IMR-90 (cell line): ENCODE measurements at regions not wholly inside any gene's neighbourhood (a gene's known extent, or its start where the extent isn't known, plus 50 kb on each side); places are given as distances from the start of the nearest gene placed in this dataset.

Experiments used
- ATAC-seq: fragments of 200-7000 bp; cut with Tn5 transposase; 2 replicates; pipeline ENCODE4 v1.9.1; 2020; ENCODE audit warnings: low read depth, mild to moderate bottlenecking, moderate library complexity
- BruUV-seq: library from RNA; stranded (reverse); fragments of 400-500 nt; replicated peaks from 2 replicates; lab custom pipeline; 2021; lab: Mats Ljungman, UMichigan
- CTCF ChIA-PET: fragments of 300-600 bp; formaldehyde crosslinking; extraction: SDS; loops from one replicate; lab custom pipeline; 2021; ENCODE audit warnings: antibody characterized with exemption; lab: Yijun Ruan, JAX
- POLR2A ChIA-PET: fragments of 300-600 bp; sonication (Branson Sonifier 250); formaldehyde crosslinking; loops from one replicate; lab custom pipeline; 2022; ENCODE audit warnings: antibody characterized with exemption; ENCODE audit not compliant: unreplicated experiment; lab: Charles Lee
- DNase-seq: peaks from one replicate; pipeline ENCODE4 v3.0.0; 2013
- H2AFZ ChIP-seq: replicated peaks from 2 replicates; pipeline ENCODE3; 2013; ENCODE audit warnings: low read length, mild to moderate bottlenecking; ENCODE audit not compliant: poor library complexity
- H2AK5ac ChIP-seq: 2 replicates; pipeline ENCODE4 v1.6.1; 2013; ENCODE audit warnings: low read depth, low read length, inconsistent platforms
- H2AK9ac ChIP-seq: replicated peaks from 2 replicates; pipeline ENCODE3; 2013; ENCODE audit warnings: mild to moderate bottlenecking, low read depth, low read length, moderate library complexity; ENCODE audit not compliant: poor library complexity
- H2BK120ac ChIP-seq: 2 replicates; pipeline ENCODE4 v1.6.1; 2013; ENCODE audit warnings: low read depth, low read length, inconsistent platforms
- H2BK15ac ChIP-seq: 3 replicates; pipeline ENCODE4 v1.6.1; 2013; ENCODE audit warnings: low read depth, low read length, inconsistent platforms
- H2BK20ac ChIP-seq: 2 replicates; pipeline ENCODE4 v1.6.1; 2013; ENCODE audit warnings: low read depth, mild to moderate bottlenecking, inconsistent platforms, low read length, moderate library complexity
- H2BK5ac ChIP-seq: 2 replicates; pipeline ENCODE4 v1.6.1; 2013; ENCODE audit warnings: mild to moderate bottlenecking, low read depth, low read length, inconsistent platforms; ENCODE audit not compliant: poor library complexity, severe bottlenecking
- H3K14ac ChIP-seq: replicated peaks from 2 replicates; pipeline ENCODE4 v1.6.1; 2013; ENCODE audit warnings: low read depth, low read length, inconsistent platforms
- H3K18ac ChIP-seq: 2 replicates; pipeline ENCODE4 v1.6.1; 2013; ENCODE audit warnings: low read depth, low read length, control low read depth
- H3K23ac ChIP-seq: 2 replicates; pipeline ENCODE4 v1.6.1; 2013; ENCODE audit warnings: low read depth, low read length, inconsistent platforms
- H3K27ac ChIP-seq: 2 replicates; pipeline ENCODE4 v1.5.1; 2013; ENCODE audit warnings: mild to moderate bottlenecking, control low read depth, low read length; ENCODE audit not compliant: insufficient read depth
- H3K27me3 ChIP-seq: 2 replicates; pipeline ENCODE4 v1.6.1; 2013; ENCODE audit warnings: low read length; ENCODE audit not compliant: control insufficient read depth, insufficient read depth
- H3K36me3 ChIP-seq: 2 replicates; pipeline ENCODE4 v1.6.1; 2013; ENCODE audit warnings: low read length, mixed read lengths; ENCODE audit not compliant: control insufficient read depth, insufficient read depth
- H3K4ac ChIP-seq: 2 replicates; pipeline ENCODE4 v1.6.1; 2013; ENCODE audit warnings: low read depth, low read length, inconsistent platforms
- H3K4me1 ChIP-seq: 2 replicates; pipeline ENCODE4 v1.6.1; 2013; ENCODE audit warnings: low read length, mixed read lengths; ENCODE audit not compliant: control insufficient read depth, insufficient read depth
- H3K4me2 ChIP-seq: 2 replicates; pipeline ENCODE4 v1.6.1; 2013; ENCODE audit warnings: low read depth, mild to moderate bottlenecking, control low read depth, low read length, moderate library complexity
- H3K4me3 ChIP-seq: 2 replicates; pipeline ENCODE4 v1.5.1; 2013; ENCODE audit warnings: low read depth, mild to moderate bottlenecking, control low read depth, low read length, moderate library complexity; ENCODE audit not compliant: insufficient read depth
- H3K56ac ChIP-seq: 2 replicates; pipeline ENCODE4 v1.6.1; 2013; ENCODE audit warnings: low read length, inconsistent platforms; ENCODE audit not compliant: insufficient read depth; ENCODE audit errors: extremely low read depth
- H3K79me1 ChIP-seq, 2 experiments: 2 replicates each; pipeline ENCODE4 v1.6.1; 2013; ENCODE audit warnings: low read length in 2 of 2, inconsistent platforms in 1 of 2, low read depth in 1 of 2
- H3K9ac ChIP-seq: 2 replicates; pipeline ENCODE4 v1.6.1; 2013; ENCODE audit warnings: low read depth, low read length, control low read depth
- H3K9me1 ChIP-seq: 2 replicates; pipeline ENCODE4 v1.6.1; 2013; ENCODE audit warnings: low read length, inconsistent platforms; ENCODE audit not compliant: insufficient read depth
- H3K9me3 ChIP-seq: 2 replicates; pipeline ENCODE4 v1.6.1; 2013; ENCODE audit warnings: low read length; ENCODE audit not compliant: control insufficient read depth, insufficient read depth
- H4K20me1 ChIP-seq: 2 replicates; pipeline ENCODE4 v1.6.1; 2013; ENCODE audit warnings: low read length, inconsistent platforms; ENCODE audit not compliant: insufficient read depth
- H4K5ac ChIP-seq: 2 replicates; pipeline ENCODE4 v1.6.1; 2013; ENCODE audit warnings: mild to moderate bottlenecking, low read depth, low read length, control low read depth
- H4K8ac ChIP-seq, 2 experiments: 2 replicates each; pipeline ENCODE4 v1.6.1; 2013; ENCODE audit warnings: low read depth in 2 of 2, low read length in 2 of 2, control low read depth in 1 of 2, inconsistent platforms in 1 of 2
- H4K91ac ChIP-seq: 2 replicates; pipeline ENCODE4 v1.6.1; 2013; ENCODE audit warnings: low read depth, low read length, inconsistent platforms; ENCODE audit not compliant: insufficient read depth
- CHD1 ChIP-seq: IDR thresholded peaks from 2 replicates; pipeline ENCODE4 v1.6.1; 2012; ENCODE audit warnings: low read depth, low read length, improper control_type of control experiment
- FOS ChIP-seq: fragments of 150-350 bp; IDR thresholded peaks from 2 replicates; pipeline ENCODE4 v1.6.1; 2016; ENCODE audit warnings: low read depth, low read length
- MAFK ChIP-seq: IDR thresholded peaks from 2 replicates; pipeline ENCODE4 v1.6.1; 2012; ENCODE audit warnings: low read depth, low read length, improper control_type of control experiment
- POLR2A ChIP-seq: IDR thresholded peaks from 2 replicates; pipeline ENCODE4 v1.6.1; 2012; ENCODE audit warnings: mild to moderate bottlenecking, low read depth, low read length
- RAD21 ChIP-seq: IDR thresholded peaks from 2 replicates; pipeline ENCODE4 v1.6.1; 2012; ENCODE audit warnings: low read length, improper control_type of control experiment
- WGBS, 2 experiments: methylation state at CpG; one replicate each; pipeline versions ENCODE4 v1.1.5 to v1.1.7; 2013; ENCODE audit warnings: missing lambda C conversion rate in 2 of 2; ENCODE audit not compliant: insufficient read length in 1 of 2; ENCODE audit errors: extremely low coverage in 2 of 2; 5-methylcytosine and 5-hydroxymethylcytosine counted together
- dilution Hi-C: fragments of 300-500 bp; cut with HindIII; formaldehyde crosslinking; loops from one replicate; pipeline ENCODE4 v1.14.3; 2018; ENCODE audit warnings: low sequenced_read_pairs; ENCODE audit not compliant: unreplicated experiment
- in situ Hi-C: fragments of 300-500 bp; cut with MboI; formaldehyde crosslinking; loops from 3 replicates; pipeline ENCODE4 v1.14.3; 2019; ENCODE audit warnings: low sequenced_read_pairs, inconsistent platforms, mixed read lengths
- intact Hi-C: fragments of 100-400 bp; cut with micrococcal nuclease; formaldehyde crosslinking; loops from 2 replicates; pipeline ENCODE4 v1.10.0; 2022
- TF ChIP-seq, protein P1 (sequence below): conservative IDR thresholded peaks from 2 replicates; pipeline ENCODE4 v1.5.1; 2012; ENCODE audit warnings: mild to moderate bottlenecking, low read depth, low read length, improper control_type of control experiment

DNA sequence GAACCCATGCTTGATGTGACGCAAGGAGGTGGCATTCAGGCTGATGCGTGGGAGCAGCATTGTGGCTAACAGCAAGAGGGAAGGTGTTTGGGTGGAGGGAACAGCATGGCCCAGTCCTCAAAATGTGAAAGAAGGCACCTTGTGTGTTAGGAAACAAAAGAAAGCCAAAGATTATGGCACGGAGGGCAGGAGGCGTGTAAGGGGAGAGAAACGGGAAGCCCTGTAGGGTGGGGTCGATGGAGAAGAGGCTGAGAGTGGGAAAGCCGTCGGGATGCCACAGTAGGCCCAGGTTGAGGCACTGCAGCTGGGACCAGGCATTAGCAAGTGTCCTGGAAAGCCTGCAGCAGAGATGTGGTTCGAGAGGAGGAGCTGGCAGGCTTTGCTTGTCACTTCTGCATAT is 241.1 kb downstream of the GADD45G start:
- Histone ChIP-seq H3K36me3 (no peaks in the 10 kb centered on the region), H2BK20ac (no peak overlapping the region), H3K9me1 (peaks cover 3% of the 10 kb centered on the region; the same call in 1 of the 2 replicates), H4K91ac (no peak overlapping the region), H2AK9ac (no peak overlapping the region), H3K9me3 (no peaks in the 10 kb centered on the region), H3K4me2 (no peak overlapping the region), H3K79me1 (no peaks in the 10 kb centered on the region), H2AK5ac (no peak overlapping the region), H3K56ac (no peak overlapping the region), H3K4me3 (no peak overlapping the region), H4K20me1 (no peaks in the 10 kb centered on the region), H4K5ac (no peak overlapping the region), H3K18ac (no peak overlapping the region), H2BK15ac (no peak overlapping the region), H3K14ac (no peak overlapping the region), H3K4me1 (no peaks in the 10 kb centered on the region), H2AFZ (no peak overlapping the region), H3K27me3 (no peaks in the 10 kb centered on the region), H2BK120ac (no peak overlapping the region), H2BK5ac (no peak overlapping the region), H3K27ac (no peak overlapping the region), H4K8ac (no peak overlapping the region), H3K4ac (no peak overlapping the region), H3K23ac (no peak overlapping the region), H3K9ac (no peak overlapping the region)
- CTCF ChIA-PET, result no interaction called here
- POLR2A ChIA-PET, result no interaction called here
- TF ChIP-seq POLR2A (no peak), FOS (no peak), MAFK (no peak), CHD1 (no peak), RAD21 (no peak)
- TF ChIP-seq, protein P1, sequence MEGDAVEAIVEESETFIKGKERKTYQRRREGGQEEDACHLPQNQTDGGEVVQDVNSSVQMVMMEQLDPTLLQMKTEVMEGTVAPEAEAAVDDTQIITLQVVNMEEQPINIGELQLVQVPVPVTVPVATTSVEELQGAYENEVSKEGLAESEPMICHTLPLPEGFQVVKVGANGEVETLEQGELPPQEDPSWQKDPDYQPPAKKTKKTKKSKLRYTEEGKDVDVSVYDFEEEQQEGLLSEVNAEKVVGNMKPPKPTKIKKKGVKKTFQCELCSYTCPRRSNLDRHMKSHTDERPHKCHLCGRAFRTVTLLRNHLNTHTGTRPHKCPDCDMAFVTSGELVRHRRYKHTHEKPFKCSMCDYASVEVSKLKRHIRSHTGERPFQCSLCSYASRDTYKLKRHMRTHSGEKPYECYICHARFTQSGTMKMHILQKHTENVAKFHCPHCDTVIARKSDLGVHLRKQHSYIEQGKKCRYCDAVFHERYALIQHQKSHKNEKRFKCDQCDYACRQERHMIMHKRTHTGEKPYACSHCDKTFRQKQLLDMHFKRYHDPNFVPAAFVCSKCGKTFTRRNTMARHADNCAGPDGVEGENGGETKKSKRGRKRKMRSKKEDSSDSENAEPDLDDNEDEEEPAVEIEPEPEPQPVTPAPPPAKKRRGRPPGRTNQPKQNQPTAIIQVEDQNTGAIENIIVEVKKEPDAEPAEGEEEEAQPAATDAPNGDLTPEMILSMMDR, result no peak
- intact Hi-C loops (no loop called here), dilution Hi-C loops (no loop called here), in situ Hi-C loops (no loop called here)
- BruUV-seq, result no TSS peak
- WGBS, 2 experiments, result 93% methylated on average over 3 of the region's 9 CpGs; no CpG with 5 or more reads in 1 of the 2 experiments
- no peak for DNase-seq
- ATAC-seq, result no peak
